ENCODE measurements at regions not wholly inside any gene's neighbourhood (a gene's known extent, or its start where the extent isn't known, plus 50 kb on each side); places are given as distances from the start of the nearest gene placed in this dataset.

DNA sequence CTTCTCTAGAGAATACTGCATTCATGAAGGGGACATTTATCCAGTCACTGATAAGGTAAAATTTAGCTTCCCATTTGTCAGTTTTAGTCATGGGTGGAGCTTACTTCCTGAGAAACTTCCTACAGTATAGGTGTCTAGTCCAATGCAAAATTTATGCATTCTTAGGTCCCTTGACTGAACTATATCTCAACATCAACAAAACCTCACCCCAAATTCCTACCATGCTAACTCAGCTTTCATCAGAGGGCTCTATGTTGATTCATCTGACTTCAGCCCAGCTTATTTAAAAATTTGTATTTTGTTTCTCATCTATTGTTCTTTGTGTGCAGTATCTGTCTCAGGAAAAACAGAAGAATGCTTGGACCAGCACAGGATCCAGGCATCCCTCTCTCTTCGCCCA lies 296.4 kb upstream of the ACVR2A start:
- H3K27ac Mint-ChIP-seq = no peak overlapping the region
- Histone ChIP-seq H4K91ac (ENCODE audit: insufficient read length, low read depth, low read length) (no peak overlapping the region), H3K27me3 (ENCODE audit: insufficient read depth, low read length) (no peaks in the 10 kb centered on the region), H3K56ac (ENCODE audit: insufficient read length, low read depth, low read length) (no peak overlapping the region), H4K20me1 (ENCODE audit: control insufficient read depth, insufficient read depth, insufficient read length) (no peaks in the 10 kb centered on the region), H3K23me2 (ENCODE audit: insufficient read length, low read depth, low read length, poor library complexity, severe bottlenecking) (no peaks in the 10 kb centered on the region), H3K18ac (ENCODE audit: insufficient read length, low read depth, low read length) (no peak overlapping the region), H3K4ac (ENCODE audit: low read depth, low read length) (no peak overlapping the region), H2BK20ac (ENCODE audit: low read depth, low read length, poor library complexity, severe bottlenecking) (no peak overlapping the region), H4K5ac (ENCODE audit: insufficient read length, low read depth, low read length) (no peak overlapping the region), H3K14ac (ENCODE audit: insufficient read depth, low read length) (no peak overlapping the region), H3K4me2 (ENCODE audit: insufficient read depth, insufficient read length, low read length) (no peak overlapping the region), H3K23ac (ENCODE audit: insufficient read length, low read depth, low read length) (no peak overlapping the region), H2BK15ac (ENCODE audit: low read depth, low read length) (no peak overlapping the region), H3K9ac (ENCODE audit: extremely low read depth, insufficient read length, low read length) (no peak overlapping the region), H2AFZ (ENCODE audit: low read length) (no peak overlapping the region), H3K79me1 (ENCODE audit: insufficient read depth, low read depth, low read length, poor library complexity, severe bottlenecking) (no peaks in the 10 kb centered on the region), H3K4me1 (ENCODE audit: insufficient read depth, low read length) (no peaks in the 10 kb centered on the region), H3K79me2 (ENCODE audit: insufficient read depth, low read length) (no peaks in the 10 kb centered on the region), H2AK5ac (ENCODE audit: insufficient read length, low read length) (no peak overlapping the region), H4K8ac (replicated peaks; ENCODE audit: insufficient read length, low read depth, low read length) (no peak overlapping the region), H3T11ph (ENCODE audit: low read length) (no peak overlapping the region), H3K9me3 (ENCODE audit: control insufficient read depth, low read depth, low read length) (no peaks in the 10 kb centered on the region), H2BK120ac (ENCODE audit: low read depth, low read length, poor library complexity, severe bottlenecking) (no peak overlapping the region), H2BK12ac (ENCODE audit: insufficient read length, low read depth, low read length) (no peak overlapping the region), H3K27ac (ENCODE audit: insufficient read length, low read depth, low read length) (no peak overlapping the region), H2BK5ac (ENCODE audit: insufficient read length, low read length) (no peak overlapping the region)
- DNase-seq = no peak
- no peaks in the 10 kb centered on the region for H3K27me3 Mint-ChIP-seq (ENCODE audit: low read depth)
- TF ChIP-seq CTCF (conservative IDR thresholded peaks at IDR 0.05) = no peak
- WGBS (ENCODE audit: extremely low coverage, insufficient read length, low lambda C conversion rate) = no CpG with 5 or more reads among the region's 1 CpG
- no peak overlapping the region for H3K4me3 Mint-ChIP-seq
- 0 out of 5 replicates have a peak, but pooled peaks cover 0 to 2% of the 10 kb centered on the region in 2 experiments for H3K9me3 Mint-ChIP-seq
- peaks cover 0 to 2% of the 10 kb centered on the region in 2 experiments; a peak in 1 of 4 replicates for H3K4me1 Mint-ChIP-seq
- no peaks in the 10 kb centered on the region for H3K36me3 Mint-ChIP-seq (ENCODE audit: insufficient read depth in 1 of 3, low read depth in 3 of 3)
